HUES6 (cell line): ENCODE measurements at regions not wholly inside any gene's neighbourhood (a gene's known extent, or its start where the extent isn't known, plus 50 kb on each side); places are given as distances from the start of the nearest gene placed in this dataset.

Experiments used
- H3K27ac ChIP-seq: 2 replicates; pipeline ENCODE4 v1.7.0; 2013; ENCODE audit warnings: low read depth, mild to moderate bottlenecking, low read length, inconsistent platforms
- H3K27me3 ChIP-seq: 2 replicates; pipeline ENCODE4 v1.6.1; 2013; ENCODE audit warnings: low read length; ENCODE audit not compliant: control insufficient read depth, insufficient read depth
- H3K36me3 ChIP-seq: 2 replicates; pipeline ENCODE4 v1.6.1; 2013; ENCODE audit warnings: low read length; ENCODE audit not compliant: control insufficient read depth, insufficient read depth
- H3K4me1 ChIP-seq: 2 replicates; pipeline ENCODE4 v1.6.1; 2013; ENCODE audit warnings: low read length; ENCODE audit not compliant: control insufficient read depth, insufficient read depth
- H3K4me3 ChIP-seq: 2 replicates; pipeline ENCODE4 v1.5.1; 2013; ENCODE audit warnings: low read depth, low read length
- H3K9ac ChIP-seq: one replicate; pipeline ENCODE4 v1.6.1; 2013; ENCODE audit warnings: mild to moderate bottlenecking, low read length
- H3K9me3 ChIP-seq: 2 replicates; pipeline ENCODE4 v1.6.1; 2013; ENCODE audit warnings: low read depth, low read length; ENCODE audit not compliant: control insufficient read depth, insufficient read depth

GRCh38 chr18:22355598-22355997 is 62.1 kb downstream of the CTAGE1 start:
- Histone ChIP-seq H3K4me1 (no peaks in the 10 kb centered on the region), H3K27ac (no peak overlapping the region), H3K9ac (no peak overlapping the region), H3K4me3 (no peak overlapping the region), H3K36me3 (no peaks in the 10 kb centered on the region), H3K9me3 (no peaks in the 10 kb centered on the region), H3K27me3 (peaks cover 54% of the 10 kb centered on the region)

DNA sequence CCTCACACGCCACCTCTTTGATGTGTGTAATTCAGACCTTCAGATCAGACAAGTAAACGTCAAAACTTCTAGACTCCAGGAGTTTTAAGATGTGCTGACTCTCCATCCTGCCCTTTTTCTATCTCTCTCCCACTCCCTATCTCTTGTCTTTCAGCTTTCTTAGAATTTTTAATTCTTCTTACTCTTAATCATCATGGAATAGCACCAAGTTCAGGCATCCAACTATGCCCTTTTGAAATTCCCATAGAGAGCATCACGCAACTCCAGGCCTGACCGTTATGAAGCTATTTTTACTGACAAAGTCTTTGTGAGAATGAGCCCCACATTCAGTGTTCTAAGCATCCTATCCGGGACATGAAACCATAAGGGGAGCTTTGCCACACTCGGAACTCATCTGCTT is 62.6 kb downstream of the CTAGE1 start:
- Histone ChIP-seq H3K27ac (no peak overlapping the region), H3K4me3 (no peak overlapping the region), H3K27me3 (peaks cover 59% of the 10 kb centered on the region), H3K36me3 (no peaks in the 10 kb centered on the region), H3K4me1 (no peaks in the 10 kb centered on the region), H3K9ac (no peak overlapping the region), H3K9me3 (no peaks in the 10 kb centered on the region)

DNA sequence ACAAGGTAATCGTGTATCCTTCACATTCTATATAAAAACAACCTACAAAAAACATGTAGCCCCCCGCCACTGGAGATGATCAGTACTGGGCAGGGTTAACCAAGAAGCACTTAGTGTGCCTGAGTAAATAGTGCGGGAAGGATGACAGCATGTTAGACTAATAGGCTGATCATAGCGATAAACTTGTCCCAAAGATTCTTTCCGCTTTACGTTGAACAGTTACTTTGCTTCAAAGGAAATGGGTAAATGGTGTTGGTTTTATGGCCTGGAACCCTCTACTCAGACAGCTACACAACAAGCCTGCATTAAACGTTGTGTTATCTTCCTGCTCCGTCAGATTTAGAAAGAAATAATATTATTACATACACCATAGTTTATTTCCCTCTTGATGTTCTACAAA is 67.7 kb downstream of the CTAGE1 start:
- Histone ChIP-seq H3K36me3 (no peaks in the 10 kb centered on the region), H3K9ac (no peak overlapping the region), H3K27ac (no peak overlapping the region), H3K4me1 (peaks cover 22% of the 10 kb centered on the region), H3K9me3 (no peaks in the 10 kb centered on the region), H3K27me3 (peaks cover 86% of the 10 kb centered on the region), H3K4me3 (no peak overlapping the region)

GRCh38 chr18:22349317-22349898 is 68.3 kb downstream of the CTAGE1 start:
- Histone ChIP-seq H3K4me1 (peaks cover 22% of the 10 kb centered on the region), H3K9ac (no peak overlapping the region), H3K27me3 (peaks cover 81% of the 10 kb centered on the region), H3K9me3 (no peaks in the 10 kb centered on the region), H3K36me3 (no peaks in the 10 kb centered on the region), H3K27ac (no peak overlapping the region), H3K4me3 (peak overlapping the region; percentile 64)

- H3K9me3 ChIP-seq, result no peaks in the 10 kb centered on the region
- H3K4me1 ChIP-seq, result peaks cover 22% of the 10 kb centered on the region
- H3K27ac ChIP-seq, result no peak overlapping the region
- no peaks in the 10 kb centered on the region for H3K36me3 ChIP-seq
- H3K4me3 ChIP-seq, result peak overlapping the region; percentile 64
- peaks cover 80% of the 10 kb centered on the region for H3K27me3 ChIP-seq
- peak overlapping the region; percentile 43 for H3K9ac ChIP-seq
Observed at GRCh38 chr18:22348521-22349316, 69.0 kb downstream of the CTAGE1 start.

DNA sequence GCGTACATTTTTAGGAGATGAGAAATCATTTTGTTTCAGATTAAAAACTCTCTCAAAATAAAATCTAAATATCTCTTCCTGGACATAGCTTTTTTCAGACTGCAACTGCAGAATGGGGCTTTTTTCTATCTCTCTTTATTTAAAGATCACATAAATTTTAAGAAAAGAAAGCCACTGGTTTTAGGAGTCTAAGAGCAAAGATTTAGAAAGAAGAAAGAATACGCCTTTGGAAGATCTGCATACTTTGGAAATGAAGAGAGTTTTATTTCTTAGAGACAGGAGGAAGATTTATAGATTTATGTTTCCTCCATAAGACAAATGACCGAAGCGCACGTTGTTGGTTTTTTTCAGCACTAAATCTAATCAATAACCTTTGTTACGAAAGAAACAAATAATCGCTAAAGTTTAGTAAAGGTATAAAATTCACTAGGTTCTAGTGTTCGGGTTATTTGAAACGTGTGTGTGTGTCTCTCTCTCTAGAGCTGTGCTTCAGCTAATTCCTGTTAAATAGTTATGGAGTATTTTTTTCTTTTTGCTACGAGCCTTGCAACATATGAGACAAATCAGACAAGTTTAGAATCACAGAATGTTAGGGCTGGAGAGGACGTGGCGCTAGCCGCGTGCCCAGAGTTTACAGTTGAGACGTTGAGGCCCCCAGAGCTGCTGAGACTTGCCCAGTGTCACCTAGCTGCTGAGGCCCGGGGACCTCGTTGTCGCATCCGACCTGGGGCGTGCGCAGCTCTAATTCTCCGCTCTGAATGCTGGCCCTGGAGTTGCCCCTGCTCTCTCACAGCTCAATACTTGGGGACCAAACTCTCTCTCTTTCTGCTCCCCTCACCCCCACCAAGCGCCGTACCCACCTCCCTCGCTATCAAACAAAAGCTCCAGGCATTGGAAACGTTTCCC is 69.9 kb downstream of the CTAGE1 start:
- no peak overlapping the region for H3K27ac ChIP-seq
- H3K4me1 ChIP-seq, result peaks cover 22% of the 10 kb centered on the region
- peak overlapping the region; percentile 13 for H3K9ac ChIP-seq
- peak overlapping the region; percentile 64 for H3K4me3 ChIP-seq
- peaks cover 82% of the 10 kb centered on the region for H3K27me3 ChIP-seq
- no peaks in the 10 kb centered on the region for H3K36me3 ChIP-seq
- no peaks in the 10 kb centered on the region for H3K9me3 ChIP-seq

- Histone ChIP-seq H3K9ac (no peak overlapping the region), H3K4me3 (peak overlapping the region; percentile 26), H3K27ac (no peak overlapping the region), H3K27me3 (peaks cover 74% of the 10 kb centered on the region), H3K36me3 (no peaks in the 10 kb centered on the region), H3K4me1 (peaks cover 22% of the 10 kb centered on the region), H3K9me3 (no peaks in the 10 kb centered on the region)
Observed at GRCh38 chr18:22346953-22347605, 70.6 kb downstream of the CTAGE1 start.

DNA sequence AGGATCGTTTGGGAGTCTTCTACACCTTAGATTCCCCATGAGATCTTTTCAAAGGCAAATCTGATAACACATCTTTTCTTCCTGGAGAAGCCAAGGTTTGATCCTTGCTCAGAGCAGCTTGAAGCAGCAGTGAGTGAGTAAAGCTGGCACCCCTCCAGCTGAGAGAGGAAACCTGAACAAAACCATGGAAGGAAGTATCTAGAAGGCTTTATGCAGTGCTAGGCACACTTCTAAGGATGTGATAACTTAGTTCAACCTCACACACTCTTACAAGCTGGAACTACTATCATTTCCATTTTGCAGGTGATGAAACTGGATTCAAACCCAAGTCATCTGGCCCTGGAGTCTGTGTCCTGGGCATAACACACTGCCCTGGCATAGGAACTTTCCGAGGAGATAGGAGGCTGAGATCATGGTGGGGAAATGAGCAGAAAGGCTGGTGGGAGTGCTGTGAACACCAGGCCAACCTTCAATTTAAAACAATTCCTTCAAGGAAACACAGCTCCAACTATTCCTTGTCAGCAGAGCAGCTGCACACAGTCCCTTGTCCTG is 71.2 kb downstream of the CTAGE1 start:
- H3K27ac ChIP-seq, result no peak overlapping the region
- H3K4me3 ChIP-seq, result peak overlapping the region; percentile 26
- peaks cover 22% of the 10 kb centered on the region for H3K4me1 ChIP-seq
- H3K9me3 ChIP-seq, result no peaks in the 10 kb centered on the region
- no peak overlapping the region for H3K9ac ChIP-seq
- H3K36me3 ChIP-seq, result no peaks in the 10 kb centered on the region
- peaks cover 68% of the 10 kb centered on the region for H3K27me3 ChIP-seq

DNA sequence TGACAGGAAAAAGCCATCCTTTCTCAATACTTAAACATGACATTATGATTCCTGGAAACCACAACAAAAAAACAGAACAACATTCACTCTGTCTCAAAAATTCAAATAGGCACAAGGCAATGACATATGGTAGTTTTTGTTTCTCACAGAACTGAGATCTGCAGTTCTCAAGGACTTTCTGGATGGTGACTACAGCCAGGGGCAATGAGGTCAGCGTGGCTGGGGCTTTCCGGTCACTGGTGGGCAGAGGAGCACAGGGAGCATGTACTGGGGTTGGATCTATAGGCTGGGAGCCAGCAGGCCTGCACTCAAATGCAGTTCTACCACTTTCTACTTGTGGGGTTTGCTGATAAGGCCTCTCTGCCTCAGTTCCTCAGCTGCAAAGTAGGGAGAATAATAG is 72.0 kb downstream of the CTAGE1 start:
- Histone ChIP-seq H3K36me3 (no peaks in the 10 kb centered on the region), H3K9ac (no peak overlapping the region), H3K9me3 (no peaks in the 10 kb centered on the region), H3K27ac (no peak overlapping the region), H3K4me3 (no peak overlapping the region), H3K27me3 (peaks cover 63% of the 10 kb centered on the region), H3K4me1 (peaks cover 22% of the 10 kb centered on the region)

GRCh38 chr18:22344908-22345670 is 72.6 kb downstream of the CTAGE1 start:
- Histone ChIP-seq H3K9ac (no peak overlapping the region), H3K4me3 (no peak overlapping the region), H3K27me3 (peaks cover 57% of the 10 kb centered on the region), H3K27ac (no peak overlapping the region), H3K4me1 (peaks cover 22% of the 10 kb centered on the region), H3K9me3 (no peaks in the 10 kb centered on the region), H3K36me3 (no peaks in the 10 kb centered on the region)
